Osteocyte (in vitro differentiated cells): ENCODE measurements at regions not wholly inside any gene's neighbourhood (a gene's known extent, or its start where the extent isn't known, plus 50 kb on each side); places are given as distances from the start of the nearest gene placed in this dataset.
"Not testable (repeated sequence)": the region's sequence is repeated elsewhere in the genome, so short reads cannot be mapped to it uniquely, and the experiment has no call there.

Source experiments
- DNase-seq: peaks from one replicate; pipeline ENCODE4 v3.0.0; 2021; ENCODE audit warnings: mixed read lengths; ENCODE audit not compliant: unreplicated experiment; ENCODE audit errors: extremely low spot score
- H3K27ac Mint-ChIP-seq: one replicate; pipeline ENCODE4 v1.8.0; 2021; ENCODE audit warnings: mild to moderate bottlenecking, mixed read lengths; ENCODE audit not compliant: unreplicated experiment
- H3K27me3 Mint-ChIP-seq: one replicate; pipeline ENCODE4 v1.8.0; 2021; ENCODE audit warnings: mixed read lengths; ENCODE audit not compliant: unreplicated experiment
- H3K36me3 Mint-ChIP-seq: one replicate; pipeline ENCODE4 v1.8.0; 2021; ENCODE audit warnings: mixed read lengths; ENCODE audit not compliant: unreplicated experiment
- H3K4me1 Mint-ChIP-seq: one replicate; pipeline ENCODE4 v1.8.0; 2021; ENCODE audit warnings: mixed read lengths; ENCODE audit not compliant: unreplicated experiment
- H3K4me3 Mint-ChIP-seq: one replicate; pipeline ENCODE4 v1.8.0; 2021; ENCODE audit warnings: mild to moderate bottlenecking, moderate library complexity, mixed read lengths; ENCODE audit not compliant: unreplicated experiment
- H3K9me3 Mint-ChIP-seq: one replicate; pipeline ENCODE4 v1.8.0; 2021; ENCODE audit warnings: mixed read lengths; ENCODE audit not compliant: unreplicated experiment
- TF ChIP-seq, protein P1 (sequence below): fragments of 200-600 bp; sonication (generic); IDR thresholded peaks from 2 replicates; pipeline ENCODE4 v1.5.0; 2021; ENCODE audit warnings: antibody characterized with exemption, mild to moderate bottlenecking, moderate library complexity

DNA sequence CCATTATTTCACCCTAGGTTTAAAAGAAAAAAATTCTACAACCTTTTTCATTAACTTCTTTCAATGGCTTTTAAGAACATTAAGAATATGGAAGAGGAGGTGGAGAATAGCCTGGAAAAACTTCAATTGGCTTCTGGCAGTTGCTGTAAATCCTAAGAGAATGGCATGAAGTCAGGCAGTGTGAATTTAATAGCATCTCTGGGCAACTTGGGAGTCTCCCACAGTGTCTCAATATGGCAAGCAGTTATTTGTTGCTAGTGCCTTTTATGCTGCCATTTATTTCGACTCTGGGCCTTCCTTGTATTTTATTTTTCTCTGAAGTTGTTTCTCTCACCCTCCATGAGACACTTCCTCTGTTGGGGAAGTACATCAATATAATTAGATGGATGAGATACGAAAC lies 322.1 kb downstream of the CBLL2 start:
- no peaks in the 10 kb centered on the region for H3K27me3 Mint-ChIP-seq
- no peak for DNase-seq
- H3K36me3 Mint-ChIP-seq, result no peaks in the 10 kb centered on the region
- H3K4me1 Mint-ChIP-seq, result no peaks in the 10 kb centered on the region
- TF ChIP-seq, protein P1, sequence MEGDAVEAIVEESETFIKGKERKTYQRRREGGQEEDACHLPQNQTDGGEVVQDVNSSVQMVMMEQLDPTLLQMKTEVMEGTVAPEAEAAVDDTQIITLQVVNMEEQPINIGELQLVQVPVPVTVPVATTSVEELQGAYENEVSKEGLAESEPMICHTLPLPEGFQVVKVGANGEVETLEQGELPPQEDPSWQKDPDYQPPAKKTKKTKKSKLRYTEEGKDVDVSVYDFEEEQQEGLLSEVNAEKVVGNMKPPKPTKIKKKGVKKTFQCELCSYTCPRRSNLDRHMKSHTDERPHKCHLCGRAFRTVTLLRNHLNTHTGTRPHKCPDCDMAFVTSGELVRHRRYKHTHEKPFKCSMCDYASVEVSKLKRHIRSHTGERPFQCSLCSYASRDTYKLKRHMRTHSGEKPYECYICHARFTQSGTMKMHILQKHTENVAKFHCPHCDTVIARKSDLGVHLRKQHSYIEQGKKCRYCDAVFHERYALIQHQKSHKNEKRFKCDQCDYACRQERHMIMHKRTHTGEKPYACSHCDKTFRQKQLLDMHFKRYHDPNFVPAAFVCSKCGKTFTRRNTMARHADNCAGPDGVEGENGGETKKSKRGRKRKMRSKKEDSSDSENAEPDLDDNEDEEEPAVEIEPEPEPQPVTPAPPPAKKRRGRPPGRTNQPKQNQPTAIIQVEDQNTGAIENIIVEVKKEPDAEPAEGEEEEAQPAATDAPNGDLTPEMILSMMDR, result no peak
- no peak overlapping the region for H3K27ac Mint-ChIP-seq
- H3K4me3 Mint-ChIP-seq, result no peak overlapping the region
- no peaks in the 10 kb centered on the region for H3K9me3 Mint-ChIP-seq

DNA sequence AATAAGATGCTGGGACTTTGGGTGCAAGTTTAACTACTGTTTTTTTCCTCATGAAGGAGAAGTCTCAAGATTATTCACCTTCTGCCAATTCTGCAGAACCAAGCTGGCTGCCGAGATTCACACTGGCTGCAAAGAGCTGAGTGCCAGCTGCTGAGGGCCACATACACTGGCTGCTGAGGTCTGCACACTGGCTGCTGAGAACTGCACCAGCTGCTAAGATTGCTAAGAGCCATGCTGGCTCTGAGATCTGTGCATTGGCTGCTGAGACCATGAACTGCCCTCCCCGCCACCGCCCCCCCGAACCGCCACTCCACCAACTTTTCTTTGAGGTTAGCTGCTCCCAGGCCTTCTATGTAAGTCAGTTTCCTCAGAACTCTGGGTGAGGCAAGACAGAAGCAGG lies 330.3 kb downstream of the CBLL2 start:
- H3K4me1 Mint-ChIP-seq, result no peaks in the 10 kb centered on the region
- peaks cover 16% of the 10 kb centered on the region for H3K9me3 Mint-ChIP-seq
- H3K36me3 Mint-ChIP-seq, result no peaks in the 10 kb centered on the region
- H3K4me3 Mint-ChIP-seq, result no peak overlapping the region
- H3K27me3 Mint-ChIP-seq, result peaks cover 2% of the 10 kb centered on the region
- DNase-seq, result no peak
- TF ChIP-seq, protein P1, result no peak
- no peak overlapping the region for H3K27ac Mint-ChIP-seq

DNA sequence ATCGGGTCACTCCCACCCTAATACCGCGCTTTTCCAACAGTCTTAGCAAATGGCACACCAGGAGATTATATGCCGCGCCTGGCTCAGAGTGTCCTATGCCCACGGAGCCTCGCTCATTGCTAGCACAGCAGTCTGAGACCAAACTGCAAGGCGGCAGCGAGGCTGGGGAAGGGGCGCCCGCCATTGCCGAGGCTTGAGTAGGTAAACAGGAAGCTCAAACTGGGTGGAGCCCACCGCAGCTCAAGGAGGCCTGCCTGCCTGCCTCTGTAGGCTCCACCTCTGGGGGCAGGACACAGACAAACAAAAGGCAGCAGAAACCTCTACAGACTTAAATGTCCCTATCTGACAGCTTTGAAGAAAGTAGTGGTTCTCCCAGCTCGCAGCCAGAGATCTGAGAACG lies 336.7 kb downstream of the CBLL2 start:
- H3K27ac Mint-ChIP-seq, DNase-seq, H3K27me3 Mint-ChIP-seq, H3K36me3 Mint-ChIP-seq, H3K4me1 Mint-ChIP-seq, H3K4me3 Mint-ChIP-seq: not testable (repeated sequence)
- H3K9me3 Mint-ChIP-seq, result peaks cover 21% of the 10 kb centered on the region

DNA sequence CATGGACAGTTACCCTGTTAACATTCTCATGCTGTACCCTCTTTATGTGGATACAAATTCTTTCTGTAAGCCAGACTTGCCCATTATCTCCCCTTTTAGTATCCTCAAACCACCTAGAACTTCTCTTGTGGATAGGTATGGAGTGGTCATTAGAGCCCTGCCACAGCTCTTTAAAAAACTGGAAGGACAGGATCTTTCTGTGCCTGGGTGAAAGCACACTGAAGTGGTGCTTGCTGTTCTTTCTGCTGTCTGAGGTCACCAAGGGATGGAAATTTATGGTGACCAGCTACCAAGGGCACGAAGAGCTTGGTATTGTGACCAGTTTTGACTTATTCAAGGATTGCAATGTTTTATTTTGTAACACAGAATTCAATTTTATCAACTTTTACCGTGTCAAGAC lies 344.2 kb downstream of the CBLL2 start:
- DNase-seq, result no peak
- H3K27ac Mint-ChIP-seq, result no peak overlapping the region
- H3K4me3 Mint-ChIP-seq, result no peak overlapping the region
- TF ChIP-seq, protein P1, result no peak
- no peaks in the 10 kb centered on the region for H3K4me1 Mint-ChIP-seq
- peaks cover 4% of the 10 kb centered on the region for H3K9me3 Mint-ChIP-seq
- no peaks in the 10 kb centered on the region for H3K27me3 Mint-ChIP-seq
- no peaks in the 10 kb centered on the region for H3K36me3 Mint-ChIP-seq

DNA sequence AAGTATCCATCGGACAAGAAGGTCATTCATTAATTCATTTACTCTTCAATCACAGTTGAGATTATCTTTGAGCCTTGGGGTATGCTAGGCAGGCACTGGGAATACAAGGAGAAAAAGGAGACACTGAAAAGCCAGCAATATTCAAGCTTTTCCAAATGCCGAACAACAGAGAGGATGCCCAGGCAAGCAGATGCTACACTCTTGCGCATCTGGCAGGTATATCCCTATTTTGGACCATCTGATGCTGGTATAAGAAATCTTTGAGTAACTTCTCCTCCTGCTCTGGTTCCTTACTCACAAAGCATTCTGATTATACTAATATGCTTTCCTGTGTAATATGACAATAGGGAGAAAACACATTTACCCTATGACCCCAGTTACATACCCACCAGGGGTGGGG lies 354.9 kb downstream of the CBLL2 start:
- Mint-ChIP-seq H3K4me1 (peaks cover 22% of the 10 kb centered on the region), H3K27me3 (no peaks in the 10 kb centered on the region), H3K9me3 (peaks cover 5% of the 10 kb centered on the region), H3K27ac (no peak overlapping the region), H3K4me3 (no peak overlapping the region), H3K36me3 (no peaks in the 10 kb centered on the region)
- no peak for DNase-seq
- TF ChIP-seq, protein P1, result no peak

DNA sequence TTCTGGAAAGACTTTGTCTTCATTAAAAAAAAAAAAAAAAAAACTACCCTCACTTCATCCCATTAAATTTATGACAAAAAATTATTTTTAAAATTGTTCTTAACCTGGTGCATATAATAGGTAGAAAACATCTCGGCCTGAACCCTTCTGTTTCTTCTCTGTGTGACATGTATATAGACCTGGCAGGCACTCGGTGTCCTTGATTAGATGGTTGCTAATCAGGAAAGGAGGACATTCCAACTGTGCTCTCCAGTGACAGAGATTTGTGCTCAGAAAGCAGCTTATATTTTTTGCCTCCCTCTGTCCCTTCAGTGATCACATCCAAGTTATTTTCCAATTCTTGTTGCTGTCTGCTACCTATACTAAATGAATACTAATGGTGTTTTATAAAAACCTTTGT lies 355.6 kb downstream of the CBLL2 start:
- no peak for DNase-seq
- H3K27me3 Mint-ChIP-seq, result no peaks in the 10 kb centered on the region
- H3K4me1 Mint-ChIP-seq, result peaks cover 22% of the 10 kb centered on the region
- TF ChIP-seq, protein P1, result no peak
- H3K9me3 Mint-ChIP-seq, result peaks cover 5% of the 10 kb centered on the region
- no peak overlapping the region for H3K4me3 Mint-ChIP-seq
- H3K27ac Mint-ChIP-seq, result no peak overlapping the region
- H3K36me3 Mint-ChIP-seq, result no peaks in the 10 kb centered on the region
